GM12874 (cell line): ENCODE measurements at regions not wholly inside any gene's neighbourhood (a gene's known extent, or its start where the extent isn't known, plus 50 kb on each side); places are given as distances from the start of the nearest gene placed in this dataset.

Experiments used
- CTCF ChIP-seq: IDR thresholded peaks from 2 replicates; pipeline ENCODE4 v1.5.1; 2011; ENCODE audit warnings: low read depth, mild to moderate bottlenecking, control low read depth, low read length, moderate library complexity; ENCODE audit not compliant: insufficient read depth

GRCh38 chr3:84439476-84439875 lies 519.3 kb upstream of the CADM2 start:
- no peak for TF ChIP-seq CTCF

GRCh38 chr3:84440291-84440690 lies 518.5 kb upstream of the CADM2 start:
- no peak for TF ChIP-seq CTCF

- TF ChIP-seq CTCF = no peak
Observed at GRCh38 chr3:84442533-84442932, 516.3 kb upstream of the CADM2 start.

GRCh38 chr3:84444726-84445521 lies 513.9 kb upstream of the CADM2 start:
- TF ChIP-seq CTCF = no peak

- TF ChIP-seq CTCF = no peak
Observed at GRCh38 chr3:84487296-84487695, 471.5 kb upstream of the CADM2 start.

- no peak for TF ChIP-seq CTCF
Observed at GRCh38 chr3:84504761-84505160, 454.0 kb upstream of the CADM2 start.

- TF ChIP-seq CTCF = no peak
Observed at GRCh38 chr3:84510007-84510406, 448.8 kb upstream of the CADM2 start.
